Forelimb muscle (tissue), 1 donor: ENCODE measurements at regions not wholly inside any gene's neighbourhood (a gene's known extent, or its start where the extent isn't known, plus 50 kb on each side); places are given as distances from the start of the nearest gene placed in this dataset.
"Not testable (repeated sequence)": the region's sequence is repeated elsewhere in the genome, so short reads cannot be mapped to it uniquely, and the experiment has no call there.

Source experiments
- DNase-seq: peaks from one replicate; pipeline ENCODE4 v3.0.0-alpha.2; 2013; ENCODE audit warnings: low read depth

DNA sequence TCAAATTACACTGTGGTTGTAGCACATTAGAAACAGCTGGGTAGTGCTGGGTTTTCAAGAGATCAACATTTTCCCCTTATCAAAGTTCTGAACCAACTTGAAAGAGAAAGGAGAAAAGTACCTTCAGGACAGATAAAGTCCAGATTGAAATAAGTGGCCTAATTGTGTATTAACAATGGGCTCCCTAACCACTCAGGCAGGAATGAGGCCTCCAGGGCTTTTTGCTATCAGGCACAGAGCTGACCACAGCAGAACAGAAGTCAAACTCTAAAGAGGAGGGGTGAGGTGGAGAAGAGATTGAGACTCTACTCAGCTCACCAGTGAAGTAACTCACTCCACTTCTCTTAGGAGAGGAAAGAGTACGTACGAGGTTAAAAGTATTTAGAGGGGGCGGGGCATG is 394.1 kb upstream of the PHF14 start:
- DNase-seq: no peak

DNA sequence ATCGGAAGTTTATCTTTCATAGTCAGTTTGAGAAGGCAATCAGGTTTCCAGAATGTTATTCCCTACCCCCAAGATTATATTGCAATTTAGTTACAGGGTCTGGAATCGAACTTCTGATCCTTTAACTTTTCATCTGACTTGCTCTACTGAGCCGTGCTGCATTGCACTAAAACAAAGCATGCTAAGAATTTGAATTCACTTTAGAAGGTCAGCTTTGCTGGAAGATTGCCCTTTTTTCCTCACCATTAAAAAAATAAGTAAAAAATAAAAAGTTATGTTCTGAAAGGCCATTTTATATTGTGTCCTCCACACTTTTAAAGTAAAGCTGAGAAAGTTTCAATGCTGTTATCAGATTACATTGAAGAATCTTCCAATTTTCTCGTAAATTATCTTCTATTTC is 388.8 kb upstream of the PHF14 start:
- DNase-seq: no peak

DNA sequence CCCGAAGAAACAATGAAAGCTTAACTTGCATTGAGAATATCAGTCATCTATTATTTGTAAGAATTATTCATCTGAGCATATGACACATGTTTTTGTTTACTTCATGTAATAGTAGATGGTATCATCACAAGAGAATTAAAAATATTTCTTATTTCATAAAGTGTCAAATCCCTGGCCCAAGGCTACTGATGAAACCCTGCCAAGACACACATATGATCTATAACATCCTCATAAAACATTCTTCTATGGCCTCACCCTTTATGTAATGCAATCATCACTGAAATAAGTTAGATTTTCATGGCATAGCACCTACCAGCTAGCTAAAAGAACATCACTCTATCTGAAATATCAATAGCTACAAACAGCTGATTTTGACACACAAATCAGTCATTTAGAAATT is 385.6 kb upstream of the PHF14 start:
- no peak for DNase-seq

DNA sequence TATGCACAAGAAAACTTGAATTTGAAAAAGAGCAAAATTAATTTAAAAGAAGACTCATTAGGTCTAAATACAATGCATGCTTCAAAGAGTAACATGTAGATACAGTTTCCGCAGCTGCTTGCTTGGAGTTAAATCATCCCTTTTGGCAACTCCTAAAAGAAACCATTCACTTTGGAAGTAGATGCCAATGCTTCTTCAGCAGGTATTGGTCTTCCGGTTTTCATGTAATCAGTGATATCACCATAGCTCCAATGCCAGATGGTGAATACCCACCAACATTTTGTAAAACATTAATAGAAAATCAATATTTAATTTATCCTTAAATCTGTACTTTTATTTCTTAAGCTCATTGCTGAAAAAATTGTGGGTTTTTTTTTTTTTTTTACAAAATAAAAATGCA is 381.1 kb upstream of the PHF14 start:
- DNase-seq: no peak

DNA sequence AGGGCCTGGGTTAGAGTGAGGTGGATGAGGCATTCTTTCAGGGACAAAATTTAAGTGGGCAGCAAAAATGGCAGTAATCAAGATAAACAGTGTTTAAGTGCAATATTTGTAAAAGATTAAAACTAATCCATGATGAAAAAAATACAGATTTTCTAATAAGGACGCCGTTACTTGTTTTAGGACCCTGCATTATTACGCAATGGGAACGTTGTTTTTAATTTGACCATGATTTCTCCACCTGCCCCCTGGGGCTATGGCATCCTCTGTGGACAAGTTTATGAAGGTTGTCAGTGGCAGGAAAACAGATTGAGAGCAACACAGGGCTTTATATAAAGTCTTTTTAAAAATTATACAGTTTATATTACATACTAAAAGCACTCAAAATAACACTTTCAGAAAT is 380.6 kb upstream of the PHF14 start:
- no peak for DNase-seq

DNA sequence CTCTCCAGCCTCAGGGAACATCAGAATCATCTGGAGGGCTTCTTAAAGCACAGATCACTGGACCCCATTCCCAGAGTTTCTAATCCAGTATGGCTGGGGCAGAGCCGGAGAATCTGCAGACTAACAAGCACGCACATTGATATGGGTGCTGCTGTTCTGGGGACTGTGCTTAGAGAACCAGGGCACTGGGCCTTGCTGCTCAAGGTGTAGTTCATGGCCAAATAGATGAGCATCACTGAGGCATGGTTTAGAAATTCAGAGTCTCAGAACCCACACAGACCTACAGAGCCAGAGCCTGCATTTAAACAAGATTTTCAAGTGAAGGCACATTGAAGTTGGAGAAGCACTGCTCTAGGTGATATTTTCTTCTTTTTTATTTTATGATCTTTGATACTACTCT is 376.8 kb upstream of the PHF14 start:
- DNase-seq: no peak

DNA sequence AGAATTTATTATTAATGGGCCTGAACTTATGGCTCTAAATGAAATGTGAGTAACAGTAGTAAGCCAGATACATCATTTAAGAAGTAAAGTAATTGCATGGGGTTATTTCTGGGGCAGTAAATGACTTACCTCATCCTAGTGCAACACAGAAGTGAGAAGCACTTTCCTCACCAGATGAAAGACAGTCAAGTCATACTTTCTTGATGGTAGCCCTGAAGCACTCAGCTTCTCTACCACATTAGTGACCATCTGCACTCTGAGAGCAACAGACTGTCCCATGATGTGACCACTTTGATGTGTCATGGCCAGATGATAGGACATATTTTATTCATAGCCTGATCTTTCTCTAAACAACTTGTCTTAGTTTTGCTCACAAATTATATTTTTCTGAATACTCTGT is 369.5 kb upstream of the PHF14 start:
- no peak for DNase-seq

DNA sequence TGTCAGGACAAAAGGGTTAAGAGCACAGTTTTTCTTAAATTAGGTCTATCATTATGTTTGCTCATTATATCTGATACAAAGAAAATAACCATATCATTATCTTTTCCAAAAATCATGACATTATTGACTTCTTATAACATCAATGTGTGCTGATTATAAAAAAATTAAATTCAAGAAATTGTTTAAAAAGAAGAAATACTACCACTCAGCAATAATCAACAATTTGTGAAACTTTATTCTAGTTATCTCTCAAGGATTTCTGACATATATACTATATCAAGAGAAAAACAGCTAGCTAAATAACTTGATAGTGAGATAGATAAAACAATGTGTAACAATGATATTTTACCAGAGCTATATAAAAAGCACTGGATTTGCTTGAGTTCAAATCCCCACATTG is 360.7 kb upstream of the PHF14 start:
- DNase-seq: no peak

DNA sequence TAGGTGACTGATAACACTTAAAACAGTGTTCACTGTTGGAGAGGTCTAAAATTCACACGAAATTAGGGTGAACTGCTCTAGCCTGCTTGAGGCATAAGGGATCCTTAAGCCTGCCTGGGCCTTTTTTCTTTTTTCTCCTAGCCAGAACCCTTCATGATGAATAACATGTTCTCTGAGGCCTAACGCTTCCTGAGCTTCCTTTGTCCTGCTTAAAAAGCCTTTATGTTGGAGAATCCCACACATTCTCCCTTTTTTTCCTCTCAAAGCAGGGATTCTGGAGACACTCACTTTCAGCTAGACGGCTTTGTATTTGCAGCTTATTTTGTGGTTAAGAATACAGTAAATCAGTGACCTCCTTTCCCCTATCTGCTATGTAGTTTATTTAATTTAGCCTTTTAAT is 354.7 kb upstream of the PHF14 start:
- no peak for DNase-seq

DNA sequence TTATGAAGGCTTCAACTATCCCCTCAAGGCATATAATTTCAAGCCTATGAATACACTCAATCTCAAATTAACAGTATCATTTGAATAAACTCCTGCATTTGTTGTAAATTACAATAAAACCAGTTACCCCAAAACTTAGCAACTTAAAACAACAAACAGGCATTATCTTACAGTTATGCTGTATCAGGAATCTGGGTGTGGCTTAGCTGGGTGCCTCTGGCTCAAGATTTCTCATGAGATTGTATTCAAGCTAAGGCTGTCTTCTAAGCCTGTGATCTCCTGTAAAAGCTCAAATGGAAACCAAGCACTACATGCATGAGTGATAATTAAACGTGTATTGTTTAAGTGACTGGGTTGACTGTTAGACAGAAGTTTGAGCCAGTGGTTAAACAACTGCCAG is 341.0 kb upstream of the PHF14 start:
- DNase-seq: no peak

DNA sequence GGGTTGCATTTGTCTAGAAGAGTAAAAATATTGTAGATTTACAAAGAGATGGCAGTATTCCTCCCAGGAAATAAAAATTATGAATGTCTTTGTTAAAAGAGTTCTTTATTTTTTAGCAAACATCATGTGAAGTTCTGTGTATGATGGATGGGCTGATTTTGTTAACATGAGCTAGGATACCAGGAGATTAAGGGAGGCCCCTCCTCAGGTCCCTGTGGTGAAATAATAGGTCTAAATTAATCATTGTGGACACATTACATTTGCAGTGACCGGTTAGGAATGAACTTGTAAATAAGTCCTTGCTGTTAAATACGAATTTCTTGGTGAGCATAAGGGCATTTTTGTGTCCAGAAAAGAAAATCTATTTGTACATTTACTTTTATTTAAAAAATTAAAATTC is 339.4 kb upstream of the PHF14 start:
- no peak for DNase-seq

DNA sequence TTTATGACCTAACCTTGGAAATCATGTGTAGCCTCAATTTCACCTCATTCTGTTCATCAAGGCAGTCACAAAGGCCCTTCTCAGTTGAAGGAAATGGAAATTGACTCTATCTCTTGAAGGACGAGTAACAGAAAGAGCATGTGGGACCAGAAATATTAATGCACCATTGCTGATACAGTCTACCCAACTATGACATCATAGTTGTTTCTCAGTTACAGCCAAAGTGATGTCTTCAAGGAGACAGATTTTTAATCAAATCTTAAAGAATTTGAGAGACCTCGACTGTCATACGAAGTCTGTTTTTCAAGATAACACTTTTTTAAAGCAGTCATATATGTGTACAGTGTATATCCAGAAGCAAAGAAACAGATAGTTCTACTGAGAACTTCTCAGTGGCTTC is 335.7 kb upstream of the PHF14 start:
- DNase-seq: no peak

DNA sequence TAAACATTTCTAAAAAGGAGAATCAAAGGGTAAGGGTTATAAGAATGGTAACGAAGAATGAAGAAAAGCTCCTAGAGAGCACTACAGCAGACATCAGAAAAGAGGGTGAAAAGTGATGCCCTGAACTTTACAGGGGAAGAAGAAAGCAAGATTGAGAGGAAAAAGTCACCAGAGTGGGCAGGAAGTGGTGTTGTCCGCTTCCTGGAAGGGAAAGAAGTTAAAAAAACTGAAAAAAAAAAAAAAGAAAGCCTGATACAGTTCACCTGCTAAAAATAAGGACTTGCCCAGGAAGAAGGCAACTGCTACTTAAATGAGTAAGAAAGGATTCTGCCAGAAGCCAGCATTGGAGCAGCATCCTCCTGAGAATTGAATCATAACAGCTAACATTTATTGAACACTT is 330.1 kb upstream of the PHF14 start:
- no peak for DNase-seq

DNA sequence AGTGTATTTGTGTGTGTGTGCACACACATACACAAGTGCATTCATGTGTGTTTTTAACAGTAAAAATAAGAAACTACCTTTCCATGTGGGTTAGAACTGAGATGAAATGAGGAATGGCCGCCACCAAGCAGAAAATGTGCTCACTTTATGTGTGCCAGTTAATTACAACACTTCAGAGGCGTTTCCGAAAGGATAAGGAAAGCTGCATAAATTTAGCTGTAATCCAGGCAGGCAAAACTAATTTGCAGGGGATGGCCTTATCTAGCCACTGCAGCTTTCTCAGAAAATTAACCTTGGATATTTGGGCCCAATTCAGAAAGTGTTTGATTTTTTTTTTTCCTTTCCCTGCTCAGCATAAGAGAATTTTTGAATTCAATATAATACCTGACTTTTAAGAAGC is 328.8 kb upstream of the PHF14 start:
- DNase-seq: no peak

DNA sequence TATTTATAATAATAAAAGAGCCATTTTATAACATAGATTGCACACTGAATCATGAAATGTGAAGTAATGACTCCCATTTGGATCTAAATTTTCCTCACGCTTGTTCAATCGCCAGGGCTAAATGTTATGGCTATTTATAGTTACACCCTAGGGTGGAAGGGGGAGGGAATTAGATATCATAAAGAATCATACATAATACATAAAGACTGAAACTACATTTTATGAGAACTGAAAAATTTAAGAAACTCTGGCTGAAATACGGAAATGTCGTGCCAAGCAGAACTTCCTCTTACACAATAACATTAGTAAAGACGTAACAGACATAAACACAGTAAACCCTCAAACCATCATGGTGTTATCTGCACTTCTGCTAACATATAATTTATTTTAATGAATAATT is 327.5 kb upstream of the PHF14 start:
- no peak for DNase-seq

DNA sequence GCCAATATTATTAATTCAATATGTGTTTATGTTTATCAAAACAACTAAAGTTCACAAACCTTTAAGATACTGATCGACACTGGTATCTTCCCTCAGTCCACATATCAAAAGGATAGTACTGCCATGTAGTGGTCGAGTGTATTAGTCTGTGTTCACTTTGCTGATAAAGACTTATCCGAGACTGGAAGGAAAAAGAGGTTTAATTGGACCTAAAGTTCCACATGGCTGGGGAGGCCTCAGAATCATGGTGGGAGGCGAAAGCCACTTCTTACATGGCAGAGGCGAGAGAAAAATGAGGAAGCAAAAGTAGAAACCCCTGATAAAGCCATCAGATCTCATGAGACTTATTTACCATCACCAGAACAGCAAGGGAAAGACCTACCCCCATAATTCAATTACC is 325.4 kb upstream of the PHF14 start:
- DNase-seq: no peak

DNA sequence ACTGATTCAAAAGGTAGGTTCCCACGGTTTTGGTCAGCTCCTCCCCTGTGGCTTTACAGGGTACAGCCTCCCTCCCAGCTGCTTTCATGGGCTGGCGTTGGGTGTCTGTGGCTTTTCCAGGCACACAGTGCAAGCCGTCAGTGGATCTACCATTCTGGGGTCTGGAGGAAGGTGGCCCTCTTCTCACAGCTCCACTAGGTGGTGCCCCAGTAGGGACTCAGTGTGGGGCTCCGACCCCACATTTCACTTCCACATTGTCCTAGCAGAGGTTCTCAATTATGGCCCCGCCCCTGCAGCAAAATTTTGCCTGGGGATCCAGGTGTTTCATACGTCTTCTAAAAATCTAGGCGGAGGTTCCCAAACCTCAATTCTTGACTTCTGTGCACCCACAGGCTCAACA is 324.6 kb upstream of the PHF14 start:
- not testable (repeated sequence) for DNase-seq

DNA sequence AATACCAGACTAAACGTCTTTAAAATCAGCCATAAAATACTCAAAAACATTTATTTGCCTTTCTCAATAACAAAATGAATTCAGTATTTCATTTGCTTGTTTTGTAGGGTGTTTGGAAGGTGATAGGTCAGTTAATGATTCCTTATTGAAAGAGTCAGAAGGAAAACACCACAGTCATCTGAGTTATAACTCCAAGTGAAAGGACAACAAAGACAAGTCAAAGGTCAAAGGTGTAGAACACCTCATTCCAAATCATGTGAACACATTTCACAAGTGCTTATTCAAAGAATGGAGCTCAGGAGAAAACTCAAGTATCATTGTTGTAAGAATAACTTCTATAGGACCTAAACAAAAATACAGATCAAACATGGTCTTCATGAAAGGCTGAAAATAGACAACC is 318.6 kb upstream of the PHF14 start:
- DNase-seq: no peak

DNA sequence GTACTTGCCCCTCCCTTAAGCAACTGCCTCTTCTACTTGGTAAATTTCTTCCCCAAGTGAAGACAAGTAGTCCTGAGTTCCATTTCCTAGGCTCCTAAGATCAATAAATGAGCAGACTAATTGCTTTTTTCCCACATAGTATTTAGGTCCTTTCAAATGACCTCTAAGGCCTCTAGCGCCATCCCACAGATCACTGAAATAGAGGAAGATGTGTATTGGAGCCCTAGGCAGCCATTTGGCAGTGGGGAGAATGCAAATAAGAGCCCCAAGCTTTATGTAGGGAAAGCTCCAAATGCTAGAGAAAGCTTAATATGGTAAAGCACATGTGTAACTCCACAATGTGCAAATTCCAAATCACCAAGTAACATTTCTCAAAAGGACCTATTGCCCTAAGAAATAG is 316.5 kb upstream of the PHF14 start:
- DNase-seq: no peak

DNA sequence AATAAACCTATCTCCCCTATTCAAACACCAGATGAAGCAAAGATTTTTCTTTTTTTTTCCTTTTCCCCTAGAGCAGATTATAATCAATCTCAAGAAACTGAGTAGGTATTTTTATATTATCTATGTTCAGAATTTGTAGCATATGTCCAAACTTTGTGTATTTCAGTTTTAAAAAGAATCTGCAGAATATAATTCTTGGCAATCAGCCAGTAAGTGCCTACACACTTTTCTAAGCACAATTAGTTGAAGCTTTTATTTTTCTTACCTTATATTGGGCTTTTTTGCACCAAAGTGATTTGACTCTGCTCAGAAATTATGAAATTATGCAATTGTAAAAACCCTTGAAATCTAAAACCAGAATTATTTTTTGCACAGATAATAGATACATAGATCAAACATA is 315.8 kb upstream of the PHF14 start:
- DNase-seq: no peak

DNA sequence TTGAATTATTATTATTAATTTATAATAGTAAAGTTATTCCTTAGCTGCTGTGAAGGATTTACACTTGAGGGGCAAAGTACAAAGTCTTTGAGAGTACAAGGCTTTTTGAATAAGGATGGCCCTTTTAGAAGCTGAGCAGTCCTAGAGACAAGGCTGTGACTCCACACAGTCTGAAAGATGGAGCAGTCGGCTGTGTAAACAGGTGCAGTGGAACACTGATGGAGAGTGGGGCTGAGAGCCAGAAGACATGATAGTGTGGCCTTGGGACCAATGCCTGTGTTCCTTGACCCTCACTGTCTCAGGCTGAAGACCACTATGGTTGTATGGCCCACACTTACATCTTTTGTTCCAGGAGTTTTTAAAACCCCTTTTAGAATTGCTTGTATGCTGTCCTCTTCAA is 311.2 kb upstream of the PHF14 start:
- DNase-seq: no peak

DNA sequence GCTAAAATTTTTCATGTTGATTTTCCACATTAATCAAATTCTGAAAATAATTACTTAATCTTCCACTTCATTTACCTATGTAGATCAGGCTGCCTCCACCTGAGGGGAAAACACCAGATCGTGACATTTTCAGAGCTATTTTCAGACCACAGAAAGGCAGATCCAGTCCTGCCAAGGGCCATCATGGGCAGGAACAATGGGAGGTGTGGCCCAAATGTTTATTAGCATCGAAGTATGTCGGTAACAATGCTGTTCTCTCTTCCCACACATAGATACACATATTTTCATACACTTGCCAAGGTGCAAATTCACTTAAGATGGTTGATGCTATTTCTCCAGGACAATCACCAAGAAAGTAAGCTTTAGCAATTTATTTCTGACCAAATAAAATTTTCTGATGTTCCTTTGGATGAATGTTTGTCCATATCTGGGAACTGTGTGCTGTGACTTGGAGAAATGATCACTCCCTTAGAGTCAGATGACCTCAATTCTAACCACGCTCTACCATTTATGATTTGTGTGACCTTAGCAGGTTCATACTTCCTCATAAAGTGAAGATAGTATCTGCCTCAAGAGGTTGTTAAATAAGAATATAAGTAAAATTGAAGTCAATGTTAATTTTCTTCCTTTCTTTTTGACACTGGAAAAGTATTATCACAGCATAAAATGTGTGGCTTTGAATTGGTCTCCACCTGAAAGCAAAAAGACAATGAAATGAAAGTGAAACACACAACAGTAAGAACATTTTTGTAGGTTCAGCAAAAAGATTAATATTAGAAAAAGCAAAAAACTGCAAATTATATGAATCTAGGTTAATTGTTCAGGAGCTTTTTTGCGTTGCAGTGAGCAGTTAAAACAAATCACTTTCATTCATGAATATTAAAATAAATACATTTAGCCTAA is 310.4 kb upstream of the PHF14 start:
- DNase-seq: no peak

DNA sequence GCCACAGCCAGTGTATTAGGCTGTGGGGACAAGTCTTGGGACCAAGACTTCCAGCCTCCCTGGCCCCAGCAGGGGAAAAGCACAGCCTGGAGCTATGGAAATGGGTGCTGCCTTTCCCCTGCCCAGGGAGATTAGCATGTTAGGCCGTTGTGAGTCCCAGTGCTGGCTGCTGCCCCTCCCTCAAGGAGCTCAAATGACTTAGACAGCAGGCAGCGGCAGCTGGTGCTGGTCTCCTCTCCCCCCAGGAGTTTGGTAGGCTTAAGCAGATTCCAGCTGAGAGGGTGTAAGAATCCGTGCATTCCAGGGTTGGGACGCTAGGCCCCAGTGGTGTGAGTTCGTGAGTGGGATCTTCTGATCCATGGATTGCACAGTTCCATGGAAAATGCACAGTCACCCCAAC is 301.5 kb upstream of the PHF14 start:
- no peak for DNase-seq

DNA sequence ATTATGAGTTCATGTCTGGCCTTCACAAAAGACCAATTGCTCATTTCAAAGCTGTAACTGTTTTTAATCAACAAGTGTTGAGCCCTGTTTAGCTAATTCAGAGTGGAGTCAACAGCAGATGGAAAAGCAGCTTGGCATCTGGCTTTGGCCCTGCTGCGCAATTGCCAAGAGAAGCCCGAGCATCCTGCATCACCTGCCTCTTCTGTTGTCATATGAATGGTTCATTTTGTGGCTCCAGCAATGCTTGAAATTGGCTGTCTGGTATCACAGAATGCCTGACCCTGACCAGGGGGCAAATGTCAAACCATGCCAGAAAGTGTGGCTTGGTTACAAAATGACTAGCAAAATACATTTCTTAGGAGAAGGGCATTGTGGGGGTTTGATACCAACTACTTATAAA is 296.5 kb upstream of the PHF14 start:
- no peak for DNase-seq
